Activated naive CD8-positive, alpha-beta T cell (primary cell): ENCODE measurements at regions not wholly inside any gene's neighbourhood (a gene's known extent, or its start where the extent isn't known, plus 50 kb on each side); places are given as distances from the start of the nearest gene placed in this dataset.
"Not testable (repeated sequence)": the region's sequence is repeated elsewhere in the genome, so short reads cannot be mapped to it uniquely, and the experiment has no call there.

Experiments
- H3K27ac Mint-ChIP-seq: one replicate; pipeline ENCODE4 v1.8.0; 2021; ENCODE audit warnings: mixed read lengths
- H3K27me3 Mint-ChIP-seq: one replicate; pipeline ENCODE4 v1.8.0; 2021; ENCODE audit warnings: mixed read lengths
- H3K36me3 Mint-ChIP-seq: one replicate; pipeline ENCODE4 v1.8.0; 2021; ENCODE audit warnings: mixed read lengths
- H3K4me1 Mint-ChIP-seq: one replicate; pipeline ENCODE4 v1.8.0; 2021; ENCODE audit warnings: low read depth, mixed read lengths
- H3K4me3 Mint-ChIP-seq: one replicate; pipeline ENCODE4 v1.8.0; 2021; ENCODE audit warnings: mild to moderate bottlenecking, mixed read lengths
- H3K9me3 Mint-ChIP-seq: one replicate; pipeline ENCODE4 v1.8.0; 2021; ENCODE audit warnings: low read depth, mixed read lengths

DNA sequence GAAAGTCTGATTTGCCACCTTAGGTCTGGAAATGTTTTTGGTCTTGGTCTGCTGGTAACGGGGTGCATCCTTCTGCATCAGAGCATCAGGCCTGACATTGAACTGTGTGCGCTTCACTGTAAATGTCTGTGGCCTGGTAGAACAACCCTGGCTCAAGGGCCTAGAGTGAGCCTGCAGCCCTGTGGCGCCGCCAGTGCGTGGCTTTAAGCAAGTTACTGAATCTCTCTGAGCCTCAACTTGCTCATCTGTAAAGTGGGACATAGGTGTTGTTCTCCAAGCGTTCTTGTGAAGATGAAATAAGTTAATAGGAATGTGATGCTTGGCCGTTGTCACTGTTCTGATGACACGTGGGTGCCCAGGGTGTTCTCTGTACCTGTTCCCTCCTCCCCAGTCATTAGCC, 127.6 kb upstream of the CIBAR2 start:
- no peaks in the 10 kb centered on the region for H3K9me3 Mint-ChIP-seq
- H3K4me1 Mint-ChIP-seq, result peaks cover 1% of the 10 kb centered on the region
- peaks cover 7% of the 10 kb centered on the region for H3K27me3 Mint-ChIP-seq
- H3K4me3 Mint-ChIP-seq, result no peak overlapping the region
- no peak overlapping the region for H3K27ac Mint-ChIP-seq
- no peaks in the 10 kb centered on the region for H3K36me3 Mint-ChIP-seq

DNA sequence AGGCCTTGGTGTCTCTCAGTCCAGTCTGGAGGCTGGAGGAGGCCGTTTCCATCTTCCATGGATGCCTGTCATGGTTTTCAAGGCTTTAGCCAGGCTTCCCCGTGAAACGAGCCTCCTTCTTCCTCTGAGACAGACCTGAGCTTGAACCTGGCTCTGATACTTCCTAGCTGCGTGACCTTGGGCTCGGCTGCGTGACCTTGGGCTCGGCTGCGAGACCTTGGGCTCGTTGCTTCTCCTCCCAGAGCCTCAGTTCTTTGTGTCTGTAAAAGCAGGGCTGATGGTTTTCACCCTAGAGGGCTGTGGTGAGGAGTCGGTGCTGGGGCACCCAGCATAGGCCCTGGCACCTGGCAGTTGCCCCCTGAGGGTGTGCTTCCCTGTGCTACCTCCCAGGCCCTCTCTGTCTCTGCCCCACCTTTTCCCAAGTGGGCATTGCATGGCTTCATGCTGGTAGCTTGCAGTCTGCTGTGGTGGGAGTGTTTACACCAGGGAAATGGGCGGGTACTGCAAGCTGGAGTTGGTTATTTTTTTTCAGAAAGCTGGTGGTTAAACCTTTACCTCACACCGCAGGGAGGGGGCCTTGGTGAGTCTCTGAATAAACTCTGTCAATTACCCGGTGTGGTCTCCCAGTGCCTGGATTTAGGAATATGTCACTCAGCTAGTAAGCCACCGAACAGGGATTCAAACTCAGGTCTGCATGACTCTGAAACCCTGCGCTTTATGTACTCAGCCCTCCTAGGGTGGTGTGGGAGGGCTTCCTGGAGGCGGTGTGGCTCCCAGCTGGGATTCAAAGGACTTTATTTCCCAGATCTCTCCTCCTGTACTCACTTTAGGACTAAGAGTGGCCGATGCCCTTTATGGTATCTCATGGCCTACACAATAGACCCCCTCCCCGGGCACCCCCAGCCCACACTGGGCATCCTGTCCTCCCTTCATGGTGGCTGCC, 129.0 kb upstream of the CIBAR2 start:
- Mint-ChIP-seq H3K9me3 (no peaks in the 10 kb centered on the region), H3K27ac (no peak overlapping the region), H3K27me3 (peaks cover 11% of the 10 kb centered on the region), H3K36me3 (no peaks in the 10 kb centered on the region), H3K4me1 (peaks cover 5% of the 10 kb centered on the region), H3K4me3 (no peak overlapping the region)

DNA sequence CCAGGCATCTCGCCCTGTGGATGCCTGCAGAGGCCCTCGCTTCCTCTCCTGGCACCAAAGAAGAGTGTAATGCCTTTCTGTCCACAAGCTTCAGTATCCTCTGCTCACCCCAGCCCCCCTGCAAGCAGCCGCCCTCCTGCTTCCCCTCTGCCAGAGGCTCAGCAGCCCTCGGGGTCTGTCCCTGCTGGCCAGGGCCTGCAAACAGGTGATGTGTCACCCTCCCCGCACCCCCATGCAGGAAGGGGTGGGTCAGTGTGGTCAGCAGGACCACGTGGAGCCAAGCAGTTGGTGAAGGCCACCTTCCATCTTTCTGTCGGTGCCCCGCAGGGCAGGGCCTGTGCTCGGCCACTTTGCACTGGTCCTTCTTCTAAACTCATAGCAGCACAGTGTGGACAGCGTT, 129.9 kb upstream of the CIBAR2 start:
- no peaks in the 10 kb centered on the region for H3K36me3 Mint-ChIP-seq
- H3K27ac Mint-ChIP-seq, result no peak overlapping the region
- no peaks in the 10 kb centered on the region for H3K9me3 Mint-ChIP-seq
- H3K4me3 Mint-ChIP-seq, result no peak overlapping the region
- H3K27me3 Mint-ChIP-seq, result peaks cover 9% of the 10 kb centered on the region
- H3K4me1 Mint-ChIP-seq, result peaks cover 5% of the 10 kb centered on the region

DNA sequence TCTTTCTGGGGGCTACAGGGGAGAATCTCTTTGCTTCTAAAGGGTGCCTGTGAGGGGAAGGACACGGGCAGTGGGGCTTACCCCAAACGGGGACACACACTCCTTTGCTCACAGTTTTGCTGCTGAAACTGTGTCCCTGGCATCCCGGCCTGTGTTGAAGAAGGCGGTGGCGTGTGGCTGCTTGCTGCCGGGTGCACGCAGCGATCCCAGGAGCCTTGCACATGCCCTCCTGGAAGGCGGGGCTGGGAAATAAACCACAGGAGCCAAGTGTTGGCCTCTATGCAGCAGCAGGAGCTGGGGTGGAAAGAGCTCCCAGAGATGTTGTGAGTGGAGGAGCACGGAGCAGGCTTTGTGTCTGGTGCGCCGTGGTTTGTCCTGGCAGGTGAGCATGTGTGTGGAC, 131.0 kb upstream of the CIBAR2 start:
- H3K9me3 Mint-ChIP-seq, result no peaks in the 10 kb centered on the region
- H3K27me3 Mint-ChIP-seq, result peaks cover 3% of the 10 kb centered on the region
- no peaks in the 10 kb centered on the region for H3K36me3 Mint-ChIP-seq
- H3K27ac Mint-ChIP-seq, result no peak overlapping the region
- H3K4me3 Mint-ChIP-seq, result no peak overlapping the region
- peaks cover 5% of the 10 kb centered on the region for H3K4me1 Mint-ChIP-seq

DNA sequence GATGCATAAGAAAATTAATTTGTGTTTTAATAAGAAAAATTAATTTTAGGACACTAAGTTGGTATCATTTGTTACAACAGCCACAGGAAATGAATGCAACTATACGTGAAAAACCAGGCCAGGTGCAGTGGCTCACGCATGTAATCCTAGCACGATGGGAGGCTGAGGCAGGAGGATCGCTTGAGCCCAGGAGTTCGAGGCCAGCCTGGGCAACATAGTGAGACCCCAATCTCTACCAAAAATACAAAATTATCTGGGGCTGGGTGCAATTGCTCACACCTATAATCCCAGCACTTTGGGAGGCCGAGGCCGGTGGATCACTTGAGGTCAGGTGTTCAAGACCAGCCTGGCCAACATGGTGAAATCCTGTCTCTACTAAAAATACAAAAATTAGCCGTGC, 132.2 kb upstream of the CIBAR2 start:
- H3K4me1 Mint-ChIP-seq, result not testable (repeated sequence)

DNA sequence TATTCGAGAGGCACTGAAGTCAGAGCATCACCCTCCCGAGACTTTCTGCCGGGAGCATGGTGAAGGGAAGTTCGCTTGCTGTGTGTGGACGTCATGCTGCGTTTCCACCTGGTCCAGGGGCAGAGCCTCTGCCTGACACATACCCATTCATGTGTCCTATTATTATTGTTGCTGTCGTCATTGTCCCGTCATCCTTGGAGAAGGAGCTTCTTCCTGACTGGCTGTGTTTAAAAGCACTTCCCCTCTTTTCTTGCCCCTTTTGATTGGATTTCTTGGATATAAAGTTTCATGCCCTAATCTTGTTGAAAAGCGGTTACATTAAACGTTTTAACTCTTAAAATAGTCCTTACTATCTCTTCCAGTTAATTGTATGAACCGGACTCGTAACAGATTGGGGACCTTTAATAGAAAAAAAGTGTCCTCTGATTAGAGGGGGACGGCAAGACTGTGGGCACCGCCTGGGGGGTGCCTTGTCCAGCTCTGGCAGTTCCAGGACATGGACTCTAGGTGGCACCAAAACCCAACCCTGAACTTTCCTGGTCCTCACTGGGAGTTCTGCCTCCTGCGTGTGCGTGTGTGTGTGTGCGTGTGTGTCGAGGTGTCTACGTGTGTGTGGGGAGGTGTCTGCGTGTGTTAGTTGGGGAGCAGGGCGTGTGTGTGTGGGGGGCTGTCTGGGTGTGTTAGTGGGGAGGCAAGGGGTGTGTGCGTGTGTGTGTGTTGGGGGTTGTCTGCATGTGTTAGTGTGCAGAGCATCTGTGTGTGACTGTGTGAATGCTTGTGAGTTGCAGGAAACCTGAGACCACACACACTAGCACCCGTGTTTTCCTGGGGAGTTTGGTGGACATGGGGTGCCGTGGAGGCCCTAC, 133.3 kb upstream of the CIBAR2 start:
- Mint-ChIP-seq H3K27me3 (peaks cover 3% of the 10 kb centered on the region), H3K9me3 (no peaks in the 10 kb centered on the region), H3K4me3 (no peak overlapping the region), H3K36me3 (no peaks in the 10 kb centered on the region), H3K4me1 (peaks cover 5% of the 10 kb centered on the region), H3K27ac (no peak overlapping the region)

More for the DNA sequence above, 132.2 kb upstream of the CIBAR2 start:
- H3K27ac Mint-ChIP-seq, H3K27me3 Mint-ChIP-seq, H3K36me3 Mint-ChIP-seq, H3K4me3 Mint-ChIP-seq, H3K9me3 Mint-ChIP-seq: not testable (repeated sequence)

DNA sequence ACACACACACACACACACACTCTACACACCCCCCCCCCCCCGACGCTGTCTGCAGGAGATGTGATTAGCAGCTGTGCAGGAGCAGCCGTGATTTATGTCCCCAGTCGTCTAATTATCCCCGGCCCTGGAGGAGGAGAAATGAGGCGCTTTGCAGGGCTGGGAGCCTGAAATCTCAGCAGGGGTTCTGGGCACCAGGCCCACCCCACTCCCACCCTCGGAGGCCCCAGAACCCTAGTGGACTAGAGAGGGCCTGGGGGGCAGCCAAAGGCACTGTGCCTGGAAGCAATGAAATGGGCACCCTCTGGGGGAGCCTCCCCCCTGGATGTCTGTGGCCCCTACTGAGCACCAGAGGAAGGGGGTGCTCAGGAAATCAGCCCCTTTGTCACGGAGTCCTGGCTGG, 134.2 kb upstream of the CIBAR2 start:
- H3K9me3 Mint-ChIP-seq, result no peaks in the 10 kb centered on the region

DNA sequence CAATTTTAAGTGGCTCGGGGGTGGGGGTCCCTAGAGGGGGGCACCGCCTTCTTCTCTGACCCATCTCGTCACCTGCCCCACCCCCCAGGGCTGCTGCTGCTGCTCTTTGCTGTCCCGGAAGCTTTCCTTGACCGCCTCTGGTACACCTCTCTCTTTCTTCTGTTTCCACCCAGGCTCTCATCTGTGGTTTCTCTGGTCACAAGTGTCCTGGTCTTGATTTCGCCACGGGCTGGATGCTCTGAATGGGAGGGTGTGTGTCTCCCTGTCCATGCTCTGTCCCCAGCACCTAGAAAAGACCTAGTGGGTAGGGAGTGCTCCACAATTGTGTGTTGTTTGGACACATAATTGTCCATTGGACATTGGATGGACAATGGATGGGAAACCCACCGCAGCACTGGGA, 134.7 kb upstream of the CIBAR2 start:
- Mint-ChIP-seq H3K9me3 (no peaks in the 10 kb centered on the region), H3K27ac (no peak overlapping the region), H3K36me3 (no peaks in the 10 kb centered on the region), H3K4me3 (no peak overlapping the region), H3K27me3 (peaks cover 3% of the 10 kb centered on the region), H3K4me1 (peaks cover 5% of the 10 kb centered on the region)

More for the DNA sequence above, 134.2 kb upstream of the CIBAR2 start:
- Mint-ChIP-seq H3K36me3 (no peaks in the 10 kb centered on the region), H3K4me3 (no peak overlapping the region), H3K4me1 (peaks cover 5% of the 10 kb centered on the region), H3K27me3 (peaks cover 3% of the 10 kb centered on the region), H3K27ac (no peak overlapping the region)

DNA sequence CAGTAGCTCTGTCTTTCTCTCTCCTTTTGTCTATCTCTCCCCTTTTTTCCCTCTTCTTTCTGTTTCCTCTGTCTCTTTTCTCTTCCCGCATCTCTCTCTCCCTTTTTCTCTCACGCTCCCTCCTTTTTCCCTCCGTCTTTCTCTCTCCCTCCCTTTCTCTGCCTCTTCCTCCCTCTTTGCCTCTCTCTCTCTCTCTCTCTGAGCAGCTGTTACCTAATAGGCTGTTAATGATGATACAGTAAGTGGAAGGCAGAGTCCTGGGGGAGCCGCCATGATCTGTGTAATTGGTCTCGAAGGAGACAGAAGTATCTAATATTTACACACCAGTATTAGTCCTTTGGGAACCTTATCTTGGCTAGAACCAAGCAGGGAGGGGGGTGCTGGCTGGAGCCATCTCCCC, 136.1 kb upstream of the CIBAR2 start:
- no peaks in the 10 kb centered on the region for H3K9me3 Mint-ChIP-seq
- H3K4me1 Mint-ChIP-seq, result peaks cover 5% of the 10 kb centered on the region
- H3K4me3 Mint-ChIP-seq, result no peak overlapping the region
- H3K27ac Mint-ChIP-seq, result no peak overlapping the region
- peaks cover 3% of the 10 kb centered on the region for H3K27me3 Mint-ChIP-seq
- H3K36me3 Mint-ChIP-seq, result no peaks in the 10 kb centered on the region

DNA sequence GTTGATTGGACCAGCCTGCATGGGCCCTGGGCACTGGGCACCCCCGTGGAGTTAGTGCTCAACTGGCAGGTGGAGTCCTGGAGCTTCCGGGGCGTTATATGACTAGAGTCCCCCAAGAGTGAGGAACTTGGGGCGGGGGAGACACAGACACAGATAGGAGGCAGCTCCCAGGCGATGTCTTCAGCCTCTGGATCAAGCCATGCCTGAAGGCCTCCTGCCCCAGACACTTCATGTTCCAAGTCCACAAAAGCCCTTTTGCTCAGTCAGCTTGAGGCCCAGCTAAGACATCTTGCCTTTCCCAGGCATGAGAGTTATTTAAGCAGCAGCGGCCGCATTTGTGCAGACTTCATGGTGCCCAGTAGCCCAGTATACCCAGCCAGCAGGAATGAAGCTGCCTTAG, 136.6 kb upstream of the CIBAR2 start:
- no peaks in the 10 kb centered on the region for H3K9me3 Mint-ChIP-seq
- H3K27me3 Mint-ChIP-seq, result peaks cover 3% of the 10 kb centered on the region
- H3K4me1 Mint-ChIP-seq, result peaks cover 5% of the 10 kb centered on the region
- no peaks in the 10 kb centered on the region for H3K36me3 Mint-ChIP-seq
- H3K4me3 Mint-ChIP-seq, result no peak overlapping the region
- no peak overlapping the region for H3K27ac Mint-ChIP-seq

DNA sequence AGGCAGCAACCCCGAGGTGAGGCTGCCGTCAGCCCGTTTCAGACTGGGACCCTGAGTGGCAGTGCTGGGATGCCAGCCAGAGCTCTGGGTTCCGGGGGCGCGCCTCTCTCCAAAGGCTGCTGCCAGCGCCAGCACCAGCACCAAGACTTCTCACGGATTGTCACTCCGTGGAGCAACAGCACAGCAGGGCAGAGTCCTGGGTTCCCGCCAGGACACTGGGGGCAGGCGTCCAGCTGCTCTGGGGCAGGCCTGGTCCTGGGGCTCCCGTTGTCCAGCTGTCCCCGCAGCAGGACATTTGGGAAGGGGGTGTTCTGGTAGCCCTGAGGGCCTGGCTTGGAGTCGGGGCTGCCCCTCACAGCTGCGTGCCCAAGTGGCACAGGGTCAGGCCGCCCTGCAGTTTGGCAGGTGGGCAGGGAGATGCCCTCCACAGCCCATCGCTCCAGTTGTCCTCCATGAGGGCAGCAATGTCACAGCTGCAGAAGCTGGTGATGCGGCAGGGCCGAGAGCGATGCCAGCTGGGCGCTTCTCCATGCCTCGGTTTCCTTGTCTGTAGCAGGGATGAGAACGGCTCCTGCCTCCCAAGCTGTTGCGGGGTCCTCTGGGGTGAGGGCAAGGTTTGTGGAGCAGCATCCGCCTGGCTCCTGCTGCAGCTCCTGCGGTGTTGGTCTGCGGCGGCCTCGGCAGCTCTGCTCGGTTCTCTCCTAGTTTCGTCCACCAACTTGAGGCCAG, 137.3 kb upstream of the CIBAR2 start:
- Mint-ChIP-seq H3K4me1 (peaks cover 5% of the 10 kb centered on the region), H3K36me3 (no peaks in the 10 kb centered on the region), H3K9me3 (no peaks in the 10 kb centered on the region), H3K4me3 (no peak overlapping the region), H3K27me3 (peaks cover 3% of the 10 kb centered on the region), H3K27ac (no peak overlapping the region)

DNA sequence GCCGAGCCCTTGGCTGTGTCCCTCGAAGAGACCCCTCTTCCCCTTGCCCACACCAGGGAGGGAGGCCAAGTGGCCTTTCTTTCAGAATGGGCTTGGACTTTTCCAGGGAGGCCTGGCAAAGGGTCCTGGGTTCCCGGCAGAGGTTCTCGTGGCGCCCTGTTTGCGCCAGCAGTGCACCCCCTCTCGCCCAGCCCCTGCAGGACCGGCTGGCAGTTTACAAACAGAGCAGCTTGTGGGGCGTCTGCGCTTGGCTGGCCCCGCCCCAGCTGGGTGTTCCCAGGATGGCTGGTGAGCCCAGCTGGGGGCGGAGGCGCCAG, 137.8 kb upstream of the CIBAR2 start:
- H3K4me1 Mint-ChIP-seq, result peaks cover 5% of the 10 kb centered on the region
- peaks cover 3% of the 10 kb centered on the region for H3K27me3 Mint-ChIP-seq
- H3K27ac Mint-ChIP-seq, result no peak overlapping the region
- H3K4me3 Mint-ChIP-seq, result no peak overlapping the region
- H3K9me3 Mint-ChIP-seq, result no peaks in the 10 kb centered on the region
- H3K36me3 Mint-ChIP-seq, result no peaks in the 10 kb centered on the region

DNA sequence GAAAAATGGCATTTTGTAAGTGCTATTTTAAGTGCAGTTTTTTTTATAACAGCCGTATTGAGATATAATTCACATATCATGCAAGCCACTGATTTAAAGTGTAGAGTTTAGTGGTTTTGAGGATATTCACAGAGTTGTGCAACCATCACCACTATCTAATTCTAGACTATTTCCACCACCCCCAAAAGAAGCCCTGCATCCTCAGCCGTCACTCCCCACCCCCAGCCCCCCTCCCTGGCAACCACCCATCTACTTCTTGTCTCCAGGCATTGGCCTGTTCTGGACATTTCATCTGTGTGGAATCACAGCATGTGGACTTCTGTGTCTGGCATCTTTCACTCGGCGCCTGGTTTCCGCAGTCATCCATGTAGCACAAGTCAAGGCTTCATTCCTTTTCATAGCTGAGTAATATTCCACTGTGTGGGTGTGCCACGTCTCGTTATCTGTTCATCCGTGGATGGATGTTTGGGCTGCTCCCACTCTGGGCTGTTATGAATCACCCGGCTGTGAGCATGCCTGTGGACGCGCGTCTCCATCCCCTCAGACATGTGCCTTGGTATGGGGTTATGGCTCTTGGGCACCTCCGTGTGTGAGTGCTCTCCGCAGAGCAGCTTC, 138.4 kb upstream of the CIBAR2 start:
- Mint-ChIP-seq H3K27ac (no peak overlapping the region), H3K4me1 (peaks cover 4% of the 10 kb centered on the region), H3K27me3 (peaks cover 2% of the 10 kb centered on the region), H3K9me3 (no peaks in the 10 kb centered on the region), H3K4me3 (no peak overlapping the region), H3K36me3 (no peaks in the 10 kb centered on the region)

DNA sequence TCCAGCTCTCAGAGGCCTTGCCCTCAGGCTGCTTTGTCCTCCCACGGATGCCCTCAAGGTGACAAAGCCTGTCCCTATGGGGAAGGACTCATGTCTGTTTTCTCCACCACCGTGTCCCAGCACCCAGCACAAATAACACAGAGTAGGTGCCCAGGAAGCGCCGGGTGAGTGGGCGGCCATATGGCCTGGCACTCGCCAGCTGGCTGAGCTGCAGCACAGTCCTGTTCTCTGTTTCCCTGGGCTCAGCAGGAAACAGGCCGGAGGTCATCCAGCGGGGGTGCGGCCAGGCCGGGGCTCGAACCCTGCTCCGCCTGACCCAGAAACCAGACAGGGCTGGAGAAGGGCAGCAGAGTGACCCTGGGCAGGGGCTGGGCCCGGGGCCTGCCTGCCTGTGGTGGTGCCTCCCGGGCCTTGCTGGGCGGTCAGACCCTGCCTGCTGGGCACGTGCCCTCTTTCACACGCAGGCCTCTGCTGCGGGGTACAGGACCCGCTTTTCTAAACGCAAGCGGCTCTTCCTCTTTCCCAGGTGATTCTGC, 139.0 kb upstream of the CIBAR2 start:
- H3K27me3 Mint-ChIP-seq, result no peaks in the 10 kb centered on the region
- H3K4me1 Mint-ChIP-seq, result peaks cover 2% of the 10 kb centered on the region

More for the DNA sequence above, 139.0 kb upstream of the CIBAR2 start:
- Mint-ChIP-seq H3K4me3 (no peak overlapping the region), H3K9me3 (no peaks in the 10 kb centered on the region), H3K36me3 (no peaks in the 10 kb centered on the region), H3K27ac (no peak overlapping the region)
